ENCODE measurements at regions not wholly inside any gene's neighbourhood (a gene's known extent, or its start where the extent isn't known, plus 50 kb on each side); places are given as distances from the start of the nearest gene placed in this dataset.

DNA sequence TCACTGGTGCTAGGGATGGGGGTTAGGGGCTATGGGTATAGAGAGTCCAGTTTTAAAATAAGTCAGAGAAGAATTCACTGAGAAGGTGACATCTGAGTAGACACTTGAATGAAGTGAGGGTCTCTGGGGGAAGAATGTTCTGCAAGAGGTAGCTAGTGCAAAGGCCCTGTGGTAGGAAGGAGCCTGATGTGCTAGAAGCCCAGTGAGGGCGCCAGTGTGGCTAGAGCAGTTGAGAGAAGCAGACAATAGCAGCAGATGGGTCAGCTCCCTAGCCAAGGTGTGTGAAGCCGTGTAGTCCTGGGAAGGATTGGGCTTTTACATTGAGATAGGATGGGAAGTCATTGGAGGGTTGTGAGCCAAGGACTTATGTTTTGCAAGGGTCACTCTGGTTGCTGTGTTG is 105.8 kb upstream of the PELI1 start:
- TF ChIP-seq EZH2phosphoT487 (IDR thresholded peaks at IDR 0.05; ENCODE audit: low read depth, severe bottlenecking, unreplicated experiment) = no peak
- TF ChIP-seq, protein P1, sequence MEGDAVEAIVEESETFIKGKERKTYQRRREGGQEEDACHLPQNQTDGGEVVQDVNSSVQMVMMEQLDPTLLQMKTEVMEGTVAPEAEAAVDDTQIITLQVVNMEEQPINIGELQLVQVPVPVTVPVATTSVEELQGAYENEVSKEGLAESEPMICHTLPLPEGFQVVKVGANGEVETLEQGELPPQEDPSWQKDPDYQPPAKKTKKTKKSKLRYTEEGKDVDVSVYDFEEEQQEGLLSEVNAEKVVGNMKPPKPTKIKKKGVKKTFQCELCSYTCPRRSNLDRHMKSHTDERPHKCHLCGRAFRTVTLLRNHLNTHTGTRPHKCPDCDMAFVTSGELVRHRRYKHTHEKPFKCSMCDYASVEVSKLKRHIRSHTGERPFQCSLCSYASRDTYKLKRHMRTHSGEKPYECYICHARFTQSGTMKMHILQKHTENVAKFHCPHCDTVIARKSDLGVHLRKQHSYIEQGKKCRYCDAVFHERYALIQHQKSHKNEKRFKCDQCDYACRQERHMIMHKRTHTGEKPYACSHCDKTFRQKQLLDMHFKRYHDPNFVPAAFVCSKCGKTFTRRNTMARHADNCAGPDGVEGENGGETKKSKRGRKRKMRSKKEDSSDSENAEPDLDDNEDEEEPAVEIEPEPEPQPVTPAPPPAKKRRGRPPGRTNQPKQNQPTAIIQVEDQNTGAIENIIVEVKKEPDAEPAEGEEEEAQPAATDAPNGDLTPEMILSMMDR (IDR thresholded peaks at IDR 0.05; ENCODE audit: poor library complexity) = no peak
- TF ChIP-seq EZH2 (IDR thresholded peaks at IDR 0.05; ENCODE audit: borderline replicate concordance) = no peak
